ENCODE measurements at regions not wholly inside any gene's neighbourhood (a gene's known extent, or its start where the extent isn't known, plus 50 kb on each side); places are given as distances from the start of the nearest gene placed in this dataset.

- TF ChIP-seq CTCF (conservative IDR thresholded peaks at IDR 0.05) (no peak), EZH2 (IDR thresholded peaks at IDR 0.05; ENCODE audit: low read depth) (no peak)
Measured at GRCh38 chr6:134722200-134722870, 227.6 kb downstream of the ALDH8A1 start.
